ENCODE measurements at regions not wholly inside any gene's neighbourhood (a gene's known extent, or its start where the extent isn't known, plus 50 kb on each side); places are given as distances from the start of the nearest gene placed in this dataset.
"Not testable (repeated sequence)": the region's sequence is repeated elsewhere in the genome, so short reads cannot be mapped to it uniquely, and the experiment has no call there.

DNA sequence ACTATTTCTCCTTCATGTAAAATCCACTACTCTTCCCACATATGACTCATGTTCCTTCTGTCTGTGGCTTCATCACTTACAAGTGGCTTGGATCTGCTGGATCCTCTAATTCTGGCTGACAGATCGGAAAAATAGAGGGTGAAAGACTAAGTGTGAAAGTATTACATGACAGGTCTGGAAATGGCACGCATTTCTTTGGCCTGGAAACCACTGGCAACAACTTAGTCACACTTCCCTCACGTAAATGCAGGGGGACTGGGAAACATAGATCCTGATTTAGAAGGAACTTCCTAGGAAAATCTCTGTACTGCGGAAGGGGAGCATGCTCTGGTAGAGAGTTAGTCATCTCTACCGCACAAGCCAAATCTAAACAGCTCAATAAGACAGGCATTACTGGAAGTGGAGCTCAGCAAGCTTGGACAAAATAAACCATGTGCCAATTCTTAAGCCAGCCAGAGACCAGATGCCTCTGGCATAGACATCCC, 305.4 kb upstream of the PTBP2 start:
- DNase-seq (ENCODE audit: low read depth in 2 of 2), result no peak

DNA sequence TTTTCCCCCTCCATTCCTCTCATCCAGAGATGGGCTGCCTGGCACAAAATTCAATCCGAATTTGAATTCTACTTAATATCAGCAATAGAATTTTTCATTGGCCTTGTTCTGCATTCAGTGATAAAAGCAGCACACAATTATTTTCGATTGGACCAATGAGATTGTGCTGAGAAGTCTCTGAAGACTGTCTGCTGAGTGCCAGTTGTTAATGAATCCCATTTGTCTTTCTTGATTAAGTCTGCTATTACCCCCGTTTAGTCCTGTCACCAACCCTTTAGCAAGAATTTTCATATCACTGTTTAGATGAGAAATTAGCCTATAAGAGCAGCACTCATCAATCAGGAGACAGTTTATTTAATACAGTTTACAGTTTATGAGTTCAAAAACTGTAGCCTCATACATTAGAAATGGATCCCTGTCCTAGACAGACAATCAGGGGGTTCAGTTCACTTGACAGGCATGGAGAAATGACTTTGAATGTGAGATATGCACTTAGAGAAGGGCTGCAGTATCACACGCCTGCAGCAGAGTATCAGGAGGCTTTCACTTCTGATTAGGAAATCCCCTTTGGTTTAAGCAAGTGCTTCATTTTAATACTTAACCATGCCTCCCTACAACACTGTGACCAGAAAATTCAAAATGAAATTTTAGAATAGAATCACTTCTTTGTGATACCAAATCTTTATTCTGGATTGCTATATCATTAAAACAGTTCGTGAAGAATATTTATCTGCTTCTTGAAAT, 304.7 kb upstream of the PTBP2 start:
- no peak for DNase-seq (ENCODE audit: low read depth in 2 of 2)

DNA sequence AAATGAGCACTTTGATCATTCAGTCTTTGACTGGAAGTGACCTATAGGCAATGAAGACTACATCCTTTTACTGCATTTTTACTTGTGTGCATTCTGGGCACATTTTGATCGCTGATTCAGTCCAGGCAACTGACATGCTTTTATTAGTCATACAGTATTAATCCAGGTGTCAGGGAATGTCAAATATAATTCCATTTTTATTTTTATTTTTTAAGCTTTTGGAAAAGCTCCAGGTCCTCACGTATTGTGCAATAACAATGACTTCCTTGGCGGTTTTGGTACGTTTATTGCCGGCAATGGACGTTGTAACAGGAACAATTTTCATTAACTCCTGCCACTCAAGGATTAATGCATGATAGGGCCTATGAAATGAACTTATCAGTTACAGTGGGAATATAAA, 302.6 kb upstream of the PTBP2 start:
- no peak for DNase-seq (ENCODE audit: low read depth in 2 of 2)

DNA sequence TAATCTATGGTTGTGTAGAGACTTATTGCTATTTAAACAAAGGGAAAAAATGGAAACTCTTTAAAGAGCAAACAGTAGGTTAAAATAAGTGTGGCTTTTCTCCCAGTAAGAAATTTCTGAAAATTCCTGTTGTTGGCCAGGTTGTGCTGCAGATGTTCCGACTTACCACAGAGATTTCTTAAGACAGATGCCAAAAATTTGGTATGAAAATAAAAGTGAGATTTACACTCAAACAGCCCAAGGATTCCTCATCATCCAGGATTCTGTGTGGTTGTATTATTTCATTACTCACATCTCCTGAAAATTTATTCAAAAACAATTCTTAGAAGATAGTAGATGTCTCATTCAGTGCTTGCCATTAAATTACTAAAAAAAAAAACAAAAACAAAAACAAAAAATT, 296.7 kb upstream of the PTBP2 start:
- no peak for DNase-seq (ENCODE audit: low read depth in 2 of 2)

DNA sequence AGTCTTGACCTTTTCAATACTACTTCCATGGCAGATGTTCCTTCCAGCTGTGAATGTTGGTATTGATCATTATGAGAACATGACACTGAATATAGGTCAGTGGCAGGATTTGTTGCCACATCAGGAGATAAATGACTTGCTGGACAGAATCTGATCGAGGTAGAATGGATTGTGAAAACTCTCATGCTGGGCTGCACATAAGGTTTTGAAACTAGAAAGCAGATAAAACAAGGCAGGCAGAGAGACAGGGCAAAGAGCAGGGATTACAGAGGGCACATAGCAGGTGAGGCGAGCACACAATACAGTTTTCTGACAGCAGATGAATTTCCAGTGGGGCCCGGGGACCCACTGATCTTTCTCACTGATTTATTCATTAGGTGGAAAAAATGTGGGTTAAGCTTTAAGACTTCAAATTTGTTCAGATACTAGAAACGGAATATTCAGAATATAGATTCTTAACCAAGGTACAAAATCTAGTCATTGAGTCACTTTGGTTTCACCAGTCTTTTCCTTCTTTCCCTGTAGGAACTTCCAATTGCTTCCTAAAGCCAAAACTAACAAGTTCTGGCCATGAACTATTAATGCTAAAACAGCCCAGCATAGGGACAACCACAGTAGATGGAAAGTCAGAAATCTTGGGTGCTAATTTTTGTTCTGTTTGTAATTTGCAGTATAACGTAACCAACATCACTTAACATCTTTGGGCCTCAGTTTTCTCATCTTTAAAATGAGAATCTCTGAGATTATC, 296.0 kb upstream of the PTBP2 start:
- DNase-seq (ENCODE audit: low read depth in 2 of 2), result no peak

DNA sequence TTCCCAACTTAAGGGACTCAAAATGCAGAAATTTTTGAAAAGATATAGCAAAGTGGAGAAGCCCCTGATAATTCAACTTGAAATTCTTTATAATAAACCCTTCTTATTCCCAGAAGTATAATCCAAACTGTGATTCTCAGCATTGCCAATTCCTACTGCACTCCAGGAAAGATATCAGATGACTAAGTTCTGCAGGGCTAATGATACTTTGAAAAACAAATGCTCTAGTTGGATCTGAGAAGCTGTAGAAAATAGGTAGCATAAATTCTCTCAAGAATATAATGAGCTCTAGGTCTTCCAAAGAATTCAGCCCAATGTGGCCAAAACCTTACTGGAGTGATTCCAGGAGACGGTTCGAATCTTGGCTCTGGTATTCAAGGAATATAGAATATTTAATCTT, 294.0 kb upstream of the PTBP2 start:
- no peak for DNase-seq (ENCODE audit: low read depth in 2 of 2)

DNA sequence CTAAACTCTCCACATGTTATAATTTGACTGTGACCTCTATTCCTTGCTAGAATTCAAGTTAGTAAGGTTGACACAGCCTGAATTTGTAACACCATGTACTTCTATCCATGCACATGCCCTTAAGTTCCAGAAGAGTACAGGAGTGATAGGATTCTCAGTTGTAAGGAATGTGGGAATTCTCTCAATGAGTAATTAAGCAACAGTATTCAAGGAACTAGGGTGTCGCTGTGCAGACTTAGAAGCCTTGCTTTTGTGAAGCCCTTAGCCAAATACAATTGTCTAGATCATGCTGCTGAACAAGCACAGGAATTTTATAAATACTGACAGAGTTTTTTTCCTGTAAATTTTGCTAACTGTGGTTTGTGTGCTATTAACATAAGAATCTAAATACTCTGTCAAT, 276.3 kb upstream of the PTBP2 start:
- DNase-seq (ENCODE audit: low read depth in 2 of 2), result no peak

DNA sequence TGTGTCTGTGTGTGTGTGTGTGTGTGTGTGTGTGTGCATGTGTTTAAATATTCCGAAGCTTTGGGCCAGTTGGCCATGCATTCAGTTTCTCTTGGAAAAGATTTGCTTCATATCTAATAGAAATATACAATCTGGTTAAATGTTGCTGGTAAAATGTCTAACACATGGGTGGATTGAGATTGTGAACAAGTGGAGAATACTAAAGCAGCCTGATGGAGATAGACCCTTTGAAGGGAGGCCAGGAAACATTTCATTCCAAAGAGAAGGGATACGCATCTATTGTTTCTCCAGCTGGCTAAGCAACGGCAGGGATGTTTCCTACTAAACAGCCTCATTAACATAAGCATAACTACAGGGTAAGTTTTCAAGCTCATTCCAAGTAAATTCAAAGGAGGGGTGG, 257.5 kb upstream of the PTBP2 start:
- no peak for DNase-seq (ENCODE audit: low read depth in 2 of 2)

DNA sequence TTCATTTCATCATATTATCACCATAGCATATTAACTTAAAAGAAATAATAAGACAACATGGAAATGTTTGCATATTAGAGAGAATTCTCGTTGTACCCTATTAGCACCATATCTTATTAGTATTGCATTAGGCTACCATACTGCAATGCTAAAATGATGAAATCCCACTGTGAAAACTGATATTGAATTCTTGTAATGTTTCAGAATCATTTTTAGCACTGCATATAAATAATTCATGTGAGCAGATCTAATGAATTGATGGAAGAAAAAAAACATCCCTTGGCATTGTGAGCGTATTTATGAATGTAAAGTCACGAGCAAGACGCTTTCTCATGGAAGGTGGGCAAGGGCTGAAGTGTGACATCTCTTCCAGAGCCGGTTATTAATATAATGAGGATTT, 257.1 kb upstream of the PTBP2 start:
- DNase-seq (ENCODE audit: low read depth in 2 of 2), result no peak

DNA sequence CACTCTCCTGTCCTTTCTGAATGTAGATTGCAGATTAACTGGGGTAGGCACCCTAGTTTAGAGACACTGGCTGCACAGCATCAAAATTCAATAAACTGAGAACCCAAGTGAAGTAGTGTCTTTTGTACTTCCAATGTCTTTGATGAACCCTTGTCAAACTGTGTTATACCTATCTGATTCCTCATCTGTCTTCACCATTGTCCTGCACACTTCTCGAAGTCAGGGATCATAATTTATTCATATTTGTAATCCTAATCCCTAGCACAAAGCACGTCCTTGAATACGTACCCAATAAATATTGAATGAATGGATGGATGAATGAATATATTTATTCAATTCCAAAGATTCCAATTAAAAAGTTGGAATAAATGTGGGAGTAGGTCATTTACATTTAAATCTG, 256.6 kb upstream of the PTBP2 start:
- DNase-seq (ENCODE audit: low read depth in 2 of 2), result no peak

DNA sequence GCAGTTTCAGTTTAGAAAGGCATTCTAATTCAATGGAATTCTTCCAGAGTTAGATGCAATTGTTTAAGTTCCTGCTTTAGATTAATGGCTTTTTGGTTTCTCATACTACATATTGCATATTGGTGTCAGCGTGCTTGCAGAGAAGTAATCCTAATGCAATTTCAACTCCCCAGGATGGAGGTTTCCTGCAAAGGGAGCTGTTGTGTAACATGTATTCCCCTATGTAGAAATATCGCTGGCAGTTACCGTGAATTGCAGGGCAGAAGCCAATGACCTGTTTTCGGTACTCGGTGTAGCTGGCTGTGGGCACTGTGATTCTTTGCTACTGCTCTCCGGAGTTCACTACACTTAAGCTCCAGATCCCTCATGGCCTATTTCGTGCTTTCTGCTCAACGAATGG, 256.1 kb upstream of the PTBP2 start:
- DNase-seq (ENCODE audit: low read depth in 2 of 2), result no peak

DNA sequence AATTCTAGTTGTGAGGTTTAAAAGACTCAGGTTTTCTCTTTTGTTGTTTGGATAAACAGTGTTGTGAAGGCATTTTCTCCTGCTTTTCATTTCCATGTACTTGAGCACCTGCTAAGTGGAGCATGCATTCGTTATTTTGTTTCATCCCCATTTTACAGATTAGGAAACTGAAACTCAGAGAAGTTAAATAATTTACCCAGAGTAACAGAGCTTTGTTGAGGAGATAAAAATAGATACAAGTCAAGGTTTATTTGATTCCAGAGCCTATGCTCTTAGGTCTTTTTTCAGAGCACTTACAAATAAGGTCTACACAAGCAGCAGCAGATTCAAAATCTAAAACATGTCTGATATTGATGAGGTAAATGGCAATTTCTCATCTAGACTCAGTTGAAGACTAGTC, 254.7 kb upstream of the PTBP2 start:
- DNase-seq (ENCODE audit: low read depth in 2 of 2), result no peak

DNA sequence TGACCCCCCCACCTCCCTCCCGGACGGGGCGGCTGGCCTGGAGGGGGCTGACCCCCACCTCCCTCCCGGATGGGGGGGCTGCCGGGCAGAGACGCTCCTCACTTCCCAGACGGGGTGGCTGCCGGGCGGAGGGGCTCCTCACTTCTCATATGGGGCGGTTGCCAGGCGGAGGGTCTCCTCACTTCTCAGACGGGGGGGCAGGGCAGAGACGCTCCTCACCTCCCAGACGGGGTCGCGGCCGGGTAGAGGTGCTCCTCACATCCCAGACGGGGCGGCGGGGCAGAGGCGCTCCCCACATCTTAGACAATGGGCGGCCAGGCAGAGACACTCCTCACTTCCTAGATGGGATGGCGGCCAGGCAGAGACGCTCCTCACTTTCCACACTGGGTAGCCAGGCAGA, 251.9 kb upstream of the PTBP2 start:
- not testable (repeated sequence) for DNase-seq (ENCODE audit: low read depth in 2 of 2)

DNA sequence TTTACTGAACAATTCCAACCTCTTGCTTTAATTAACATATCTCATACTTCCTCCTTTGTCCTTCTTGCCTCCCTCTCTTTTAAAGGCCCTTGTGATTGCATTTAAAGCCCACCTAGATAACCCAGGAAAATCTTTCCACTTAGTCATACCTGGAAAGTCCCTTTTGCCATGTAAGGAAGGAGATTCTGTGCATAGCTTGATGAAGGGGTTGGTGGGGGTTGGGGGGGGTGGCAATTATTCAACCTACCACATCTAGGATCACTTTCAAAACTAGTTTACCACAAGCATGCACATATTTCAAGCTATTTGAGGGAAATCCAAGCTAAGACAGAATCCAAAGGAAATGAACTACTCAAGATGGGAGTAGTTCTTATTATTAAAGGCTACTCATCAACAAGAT, 249.1 kb upstream of the PTBP2 start:
- no peak for DNase-seq (ENCODE audit: low read depth in 2 of 2)

DNA sequence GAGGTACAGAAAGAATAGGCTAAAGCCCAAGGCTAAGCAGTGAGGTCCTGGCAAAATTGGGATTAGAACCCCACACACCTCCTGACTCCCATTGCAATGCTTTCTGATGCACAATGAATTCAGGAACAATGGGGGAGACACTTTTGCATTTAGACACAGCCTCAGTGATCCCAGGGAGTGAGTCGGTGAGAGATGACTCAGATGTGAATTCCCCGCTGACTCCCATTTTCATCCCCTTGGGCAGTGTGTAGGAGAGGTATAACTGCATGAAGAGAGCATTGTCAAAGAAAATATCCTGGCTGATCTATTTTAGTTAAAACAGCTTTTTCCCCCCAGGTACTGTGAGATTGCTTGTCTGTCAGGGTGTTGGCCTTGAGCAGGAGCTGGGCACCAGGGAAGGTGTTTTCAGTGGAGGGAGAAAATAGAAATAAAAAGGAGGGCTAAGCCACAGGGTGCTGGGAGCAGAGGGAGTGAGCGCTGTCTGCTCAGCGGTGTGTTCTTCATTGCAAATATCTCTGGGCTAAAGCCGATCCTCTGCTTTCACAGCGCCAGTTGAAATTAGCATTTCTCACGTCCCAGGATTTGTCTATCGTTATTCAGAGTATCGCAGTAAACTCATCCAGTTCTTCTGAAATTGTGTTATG, 247.7 kb upstream of the PTBP2 start:
- DNase-seq (ENCODE audit: low read depth in 2 of 2), result no peak

DNA sequence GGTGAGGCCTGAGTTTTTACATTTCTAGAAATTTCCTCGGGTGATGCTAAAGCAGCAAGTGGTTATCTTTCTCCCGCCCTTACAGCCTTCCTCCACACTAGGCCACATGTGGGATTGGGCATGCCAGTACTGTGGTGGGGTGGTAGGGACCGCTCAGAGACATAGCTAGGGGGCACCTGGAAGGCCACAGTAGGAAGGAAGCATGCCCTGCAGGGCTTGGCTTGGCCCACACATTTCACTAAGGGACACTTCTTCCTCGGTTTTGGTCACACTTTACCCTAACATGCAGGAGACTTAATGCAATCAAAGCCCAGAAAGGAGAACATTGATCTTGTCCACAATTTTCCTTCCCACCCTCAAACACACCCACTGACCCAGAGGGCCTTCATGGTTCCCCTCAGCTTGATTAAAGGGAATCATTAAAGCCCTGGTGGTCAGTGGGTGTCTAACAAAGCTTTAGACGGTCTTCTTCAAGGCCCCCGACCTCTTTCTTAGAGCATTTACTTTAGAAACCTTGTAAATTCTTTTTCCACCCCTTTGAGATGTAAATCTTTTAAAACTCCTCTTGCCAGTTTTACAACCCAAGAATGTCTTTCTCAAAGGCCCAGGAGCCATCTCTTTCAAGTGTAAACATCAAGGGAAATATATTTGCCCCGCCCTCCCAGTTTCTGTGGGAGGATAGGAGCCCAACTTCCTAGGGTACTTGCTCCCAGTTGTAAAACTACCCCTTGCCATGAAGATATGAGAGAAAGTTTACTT, 246.4 kb upstream of the PTBP2 start:
- DNase-seq (ENCODE audit: low read depth in 2 of 2), result no peak

DNA sequence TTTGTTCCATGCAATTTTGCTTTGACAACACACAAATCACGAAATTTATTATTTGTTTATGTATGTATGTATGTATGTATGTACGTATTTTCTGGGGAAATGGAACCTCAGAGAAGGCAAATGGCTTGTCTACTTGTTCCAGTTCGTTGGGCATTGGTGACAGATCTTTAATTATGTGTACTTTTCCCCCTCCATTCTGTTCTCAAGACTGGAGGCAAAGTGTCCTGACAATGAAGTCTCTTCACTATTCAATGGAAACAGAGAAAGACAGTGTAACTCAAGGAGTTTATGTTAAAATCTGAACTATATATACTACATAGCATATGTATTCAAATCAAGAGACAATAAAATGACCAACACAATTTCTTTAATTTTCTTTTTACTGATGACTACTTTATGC, 245.7 kb upstream of the PTBP2 start:
- DNase-seq (ENCODE audit: low read depth in 2 of 2), result no peak

DNA sequence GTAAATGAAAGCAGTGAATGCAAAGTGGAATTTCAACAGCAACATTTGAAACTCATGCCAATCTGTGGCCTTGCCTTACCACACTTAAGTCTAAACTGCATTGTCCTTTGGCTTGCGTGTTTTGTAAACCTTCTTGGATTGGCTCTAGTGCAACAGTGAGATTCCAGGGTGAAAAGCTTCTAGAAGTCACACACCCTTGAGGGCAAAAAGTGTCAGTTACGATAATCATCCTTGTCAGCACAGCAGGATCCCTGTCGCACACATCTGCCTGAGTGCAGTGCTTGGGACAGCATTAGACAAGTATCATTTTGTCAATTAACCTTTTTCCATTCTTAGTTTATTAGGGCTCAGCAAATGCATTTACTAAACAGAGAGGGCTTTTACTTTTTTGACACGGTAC, 243.4 kb upstream of the PTBP2 start:
- no peak for DNase-seq (ENCODE audit: low read depth in 2 of 2)

DNA sequence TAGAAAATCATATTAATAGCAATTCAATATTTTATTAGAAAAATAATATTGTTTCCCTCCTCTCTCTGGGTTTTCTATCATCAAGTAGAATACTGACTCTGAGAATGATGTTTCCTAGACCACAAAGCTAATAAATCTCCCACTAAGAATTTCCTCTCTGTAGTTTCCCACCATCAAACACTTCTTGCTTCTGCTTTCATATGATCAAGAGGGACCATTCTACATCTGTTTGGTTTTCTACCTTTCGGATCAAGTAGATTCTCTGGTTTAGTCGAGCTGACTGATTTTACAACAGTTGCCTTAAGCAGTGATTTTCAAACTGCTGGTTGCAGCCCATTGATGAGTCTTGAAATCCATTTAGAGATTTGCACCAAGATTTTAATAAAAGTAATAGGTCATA, 240.2 kb upstream of the PTBP2 start:
- no peak for DNase-seq (ENCODE audit: low read depth in 2 of 2)

DNA sequence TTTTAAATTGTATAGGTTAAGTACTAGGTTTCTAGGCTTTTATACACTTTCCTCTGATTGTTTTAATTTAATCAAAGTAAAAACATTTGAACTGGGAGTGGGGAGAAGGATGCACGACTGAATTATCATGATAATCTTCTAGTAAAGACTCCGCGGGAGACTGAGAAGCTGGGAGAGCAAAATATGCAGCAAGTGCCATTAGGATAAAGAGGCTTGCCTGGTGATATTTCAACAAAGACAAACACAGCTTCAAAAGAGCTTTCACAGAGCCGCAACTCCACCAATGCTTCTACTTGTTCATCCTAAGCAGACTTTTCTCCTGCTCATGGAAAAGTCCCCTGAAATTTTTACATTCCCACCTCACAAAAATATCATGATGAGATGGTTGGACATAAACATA, 239.0 kb upstream of the PTBP2 start:
- DNase-seq (ENCODE audit: low read depth in 2 of 2), result no peak

DNA sequence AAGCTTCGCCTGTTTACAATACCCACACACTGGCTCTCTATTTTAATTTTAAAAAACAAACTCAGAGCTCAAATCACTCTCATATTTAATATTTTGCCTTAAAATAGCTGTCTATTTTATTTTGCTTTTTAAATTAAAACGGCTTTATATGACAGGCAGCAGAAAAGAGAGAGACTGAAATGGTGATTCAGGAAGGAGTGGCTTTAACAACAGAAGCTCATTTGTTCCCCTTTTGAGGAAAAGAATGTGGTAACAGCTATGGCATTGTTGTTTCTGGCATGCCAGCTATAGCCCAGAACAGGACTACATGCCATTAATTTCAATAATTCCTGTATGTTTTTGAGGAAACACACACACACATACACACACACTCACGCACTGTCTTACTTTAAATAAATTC, 234.2 kb upstream of the PTBP2 start:
- no peak for DNase-seq (ENCODE audit: low read depth in 2 of 2)

DNA sequence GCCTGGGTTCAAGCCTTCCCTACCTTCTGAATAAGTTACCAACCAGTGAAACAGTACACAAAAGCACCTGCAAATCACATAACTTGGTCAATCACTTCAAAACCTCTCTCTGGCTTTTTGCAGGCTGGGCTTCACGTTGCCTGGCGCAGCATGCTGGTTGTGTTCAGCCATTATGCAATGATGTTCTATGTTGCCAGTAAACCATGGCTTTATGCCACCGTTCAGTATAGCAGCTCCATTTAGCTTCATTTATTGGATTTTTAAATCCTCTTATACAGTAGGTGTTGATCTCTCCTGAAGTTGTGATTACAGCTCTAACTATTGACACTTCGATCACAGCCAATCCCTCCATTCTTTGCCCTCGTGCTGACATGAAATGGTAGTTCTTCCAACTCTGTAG, 233.6 kb upstream of the PTBP2 start:
- no peak for DNase-seq (ENCODE audit: low read depth in 2 of 2)
